ENCODE measurements at regions not wholly inside any gene's neighbourhood (a gene's known extent, or its start where the extent isn't known, plus 50 kb on each side); places are given as distances from the start of the nearest gene placed in this dataset.
A peak's percentile ranks its signal among the peaks of the same experiment; 100 is the strongest.

DNA sequence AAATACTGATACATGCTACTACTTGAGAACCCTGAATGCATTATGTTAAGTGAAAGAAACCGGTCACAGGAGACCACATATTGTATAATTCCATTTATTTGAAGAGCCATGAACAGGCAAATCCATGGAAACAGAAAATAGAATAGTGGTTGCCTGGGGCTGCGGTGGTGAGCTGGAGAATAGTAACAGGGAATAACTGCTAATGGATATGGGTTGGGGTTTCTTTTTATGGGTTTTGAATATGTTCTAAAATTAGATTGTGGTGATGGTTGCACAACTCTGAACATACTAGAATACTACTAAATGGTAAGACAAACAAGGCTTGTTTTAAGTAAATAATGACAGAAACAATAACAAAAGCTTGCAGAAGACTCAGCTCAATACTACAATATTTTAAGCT, 293.0 kb downstream of the BTG1 start:
- DNase-seq (ENCODE audit: low spot score), result no peak

DNA sequence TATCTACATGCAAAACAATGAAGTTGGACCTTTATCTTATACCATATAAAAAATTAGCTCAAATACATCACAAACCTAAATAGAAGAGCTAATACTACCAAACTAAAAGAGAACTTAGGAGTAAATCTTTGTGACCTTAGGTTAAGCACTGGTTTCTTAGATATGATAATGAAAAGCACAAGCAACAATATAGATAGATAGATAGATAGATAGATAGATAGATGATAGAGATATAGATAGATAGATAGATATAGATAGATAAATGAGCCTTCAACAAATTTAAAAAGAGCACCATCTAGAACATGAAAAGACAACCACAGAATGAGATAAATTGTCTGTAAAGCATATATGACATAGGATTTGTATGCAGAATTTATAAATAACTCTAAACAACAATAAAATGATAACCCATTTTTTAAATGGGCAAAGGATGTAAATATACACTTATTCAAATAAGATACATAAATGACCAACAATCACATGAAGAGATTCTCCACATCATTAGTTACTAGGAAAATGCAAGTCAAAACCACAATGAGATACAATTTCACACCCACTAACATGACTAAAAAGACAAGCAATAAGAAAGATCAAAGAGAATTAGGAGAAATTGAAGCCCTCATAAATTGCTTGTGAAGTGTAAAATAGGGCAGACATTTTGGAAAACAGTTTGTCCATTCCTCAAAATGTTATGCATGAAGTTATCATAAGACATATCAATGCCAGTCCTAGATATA, 293.7 kb downstream of the BTG1 start:
- DNase-seq (ENCODE audit: low spot score), result no peak

DNA sequence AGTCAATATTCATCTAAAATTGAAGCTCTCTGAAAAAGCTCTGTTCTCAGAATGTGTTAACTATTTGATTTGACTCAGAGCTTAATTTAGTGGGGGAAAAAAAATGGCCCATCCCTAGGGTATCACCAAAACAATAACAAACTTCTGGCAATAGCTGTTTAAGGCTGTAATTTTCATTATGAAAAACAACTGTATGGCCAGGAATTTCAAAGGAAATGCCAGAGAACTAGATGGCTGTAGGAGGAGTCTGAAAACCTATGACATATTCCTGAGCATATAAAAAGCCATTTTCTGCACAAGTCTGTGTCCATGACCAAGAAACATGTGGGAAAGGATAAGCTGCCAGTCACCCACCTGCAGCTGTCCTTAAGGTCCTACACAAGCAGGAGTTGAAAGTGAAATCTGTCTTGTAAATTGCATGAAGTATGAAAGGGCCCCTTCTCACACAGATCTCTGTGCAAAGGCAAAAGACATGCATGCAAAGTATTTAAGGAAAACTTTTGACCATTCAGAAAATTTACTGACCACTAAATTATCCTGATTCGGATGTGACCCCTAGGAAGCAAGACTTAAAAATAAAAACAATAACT, 299.1 kb downstream of the BTG1 start:
- DNase-seq (ENCODE audit: low spot score), result no peak

DNA sequence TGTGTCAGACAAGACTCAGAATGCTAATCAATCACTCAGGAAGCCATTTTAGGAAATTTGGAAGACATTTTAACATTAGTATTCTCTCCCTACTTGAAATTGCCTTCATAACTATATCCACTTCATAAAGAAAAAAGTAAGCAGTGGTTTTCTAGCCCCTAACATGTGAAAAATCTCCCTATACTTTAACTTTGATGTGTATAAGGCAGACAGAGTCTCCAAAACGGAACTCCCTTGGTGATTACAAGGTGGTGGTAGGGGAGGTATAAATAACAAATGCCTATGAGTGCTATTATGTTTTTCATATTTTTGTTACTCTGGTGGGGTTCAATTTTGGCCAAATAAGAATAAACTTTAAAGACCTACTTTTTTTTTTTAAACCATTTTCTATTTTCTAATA, 300.3 kb downstream of the BTG1 start:
- DNase-seq (ENCODE audit: low spot score), result no peak

DNA sequence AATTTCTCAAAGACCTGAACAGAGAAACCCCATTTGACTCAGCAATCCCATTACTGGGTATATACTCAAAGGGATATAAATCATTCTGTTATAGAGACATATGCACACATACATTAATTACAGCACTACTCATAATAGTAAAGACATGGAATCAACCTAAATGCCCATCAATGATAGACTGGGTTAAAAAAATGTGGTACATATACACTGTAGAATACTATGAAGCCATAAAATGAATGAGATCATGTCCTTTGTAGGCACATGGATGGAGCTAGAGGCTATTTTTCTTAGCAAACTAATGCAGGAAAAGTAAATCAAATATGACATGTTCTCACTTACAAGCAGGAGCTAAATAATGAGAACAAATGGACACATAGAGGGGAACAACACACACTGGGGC, 303.8 kb downstream of the BTG1 start:
- DNase-seq (ENCODE audit: low spot score), result no peak

DNA sequence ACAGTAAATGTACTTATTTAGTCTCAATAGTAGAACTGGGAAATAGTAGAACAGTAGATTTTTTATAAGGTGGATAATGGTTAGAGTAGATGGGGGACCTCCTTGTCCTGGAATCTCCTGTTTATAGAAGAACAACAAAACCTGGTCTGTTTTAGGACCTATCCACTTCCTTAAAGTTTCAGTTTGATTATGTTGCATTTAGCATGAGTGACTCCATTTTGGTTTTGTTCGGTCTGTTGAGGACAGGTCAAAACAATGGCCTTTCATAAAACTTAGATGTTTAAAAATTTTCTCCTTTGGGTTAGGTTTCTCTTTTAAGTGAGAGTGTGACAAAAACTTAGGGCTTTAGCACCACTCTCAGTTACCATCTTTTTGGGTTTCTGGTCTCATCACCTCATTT, 308.9 kb downstream of the BTG1 start:
- DNase-seq (ENCODE audit: low spot score), result no peak

DNA sequence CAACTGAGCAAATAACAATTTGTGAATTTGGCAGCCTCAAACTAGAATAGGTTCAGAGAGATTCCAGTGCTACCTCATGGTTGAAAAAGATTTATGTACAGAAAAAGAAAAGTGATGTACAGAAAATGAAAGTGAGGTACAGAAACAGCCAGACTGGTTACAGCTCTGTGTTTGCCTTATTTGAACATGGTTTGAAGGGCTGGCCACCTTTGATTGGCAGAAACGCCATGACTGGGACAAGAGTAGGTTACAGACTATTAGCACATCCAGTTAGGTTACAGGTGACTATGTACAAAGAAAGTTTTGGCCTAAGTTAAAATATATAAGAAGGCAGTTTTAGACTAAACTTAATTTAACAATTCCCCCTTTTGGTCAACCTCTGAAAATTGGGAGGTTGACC, 309.4 kb downstream of the BTG1 start:
- no peak for DNase-seq (ENCODE audit: low spot score)

DNA sequence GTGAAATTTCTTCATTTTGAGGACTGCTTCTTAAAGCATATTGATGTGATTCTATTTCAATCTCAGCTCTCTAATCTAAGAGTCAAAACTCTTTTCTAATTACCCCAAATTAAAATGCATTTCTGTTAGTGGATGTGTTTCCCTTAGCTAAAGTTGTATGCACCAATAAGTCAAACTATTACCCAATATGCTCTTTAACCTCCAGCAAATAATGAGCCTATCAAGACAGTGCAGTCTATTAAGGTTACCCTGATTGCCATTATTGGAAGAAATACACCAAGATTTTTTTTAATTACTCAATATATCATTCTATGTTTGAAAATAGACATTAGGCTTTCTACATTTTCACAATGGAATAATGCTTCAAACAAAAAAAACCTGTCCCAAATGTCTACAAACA, 310.0 kb downstream of the BTG1 start:
- no peak for DNase-seq (ENCODE audit: low spot score)

DNA sequence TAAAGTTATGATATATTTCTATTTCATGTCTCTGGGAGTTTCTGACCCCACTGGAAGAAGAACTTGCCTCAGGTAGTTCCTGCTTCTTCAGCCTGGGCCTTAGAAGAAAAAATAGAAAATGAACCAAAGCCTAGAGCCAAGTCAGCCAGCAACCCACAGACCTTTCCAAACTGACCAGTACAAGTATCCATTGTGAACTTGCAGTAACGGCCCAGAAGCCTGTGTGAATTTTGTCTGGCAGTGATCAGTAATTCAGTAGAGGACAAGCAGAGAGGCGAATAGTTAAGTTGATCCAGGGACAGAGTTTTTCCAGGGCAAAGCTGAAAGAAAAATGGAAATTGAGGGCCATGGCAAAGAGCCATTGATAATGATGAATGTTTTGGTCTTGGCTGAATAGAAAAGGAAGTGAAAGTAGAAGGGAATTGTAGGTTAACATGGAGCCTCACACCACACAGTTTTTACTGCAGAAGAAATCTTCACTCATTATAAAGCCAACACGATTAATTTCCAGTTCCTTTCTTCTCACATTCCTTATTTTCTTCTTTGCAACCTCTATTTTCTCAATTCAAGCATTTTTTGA, 311.8 kb downstream of the BTG1 start:
- DNase-seq (ENCODE audit: low spot score), result peak; percentile 13

DNA sequence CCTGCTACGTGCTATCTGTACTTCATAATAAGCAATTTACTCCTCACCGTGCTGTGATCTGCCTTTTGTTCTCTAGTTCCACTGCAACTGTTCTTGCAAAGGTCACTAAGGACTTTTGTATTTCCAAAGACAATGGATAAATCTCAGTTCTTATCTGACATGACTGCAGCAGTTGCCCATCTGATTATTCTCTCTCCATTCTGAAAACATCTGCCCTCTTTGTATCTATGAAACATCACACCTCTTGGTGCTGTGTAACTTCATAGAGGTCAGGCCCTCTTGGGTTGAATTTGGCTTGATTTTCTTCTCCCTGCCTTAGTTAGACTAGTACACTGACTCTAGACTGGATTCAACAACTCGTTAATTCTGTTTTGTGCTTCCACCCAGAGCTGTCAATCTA, 319.6 kb downstream of the BTG1 start:
- no peak for DNase-seq (ENCODE audit: low spot score)

DNA sequence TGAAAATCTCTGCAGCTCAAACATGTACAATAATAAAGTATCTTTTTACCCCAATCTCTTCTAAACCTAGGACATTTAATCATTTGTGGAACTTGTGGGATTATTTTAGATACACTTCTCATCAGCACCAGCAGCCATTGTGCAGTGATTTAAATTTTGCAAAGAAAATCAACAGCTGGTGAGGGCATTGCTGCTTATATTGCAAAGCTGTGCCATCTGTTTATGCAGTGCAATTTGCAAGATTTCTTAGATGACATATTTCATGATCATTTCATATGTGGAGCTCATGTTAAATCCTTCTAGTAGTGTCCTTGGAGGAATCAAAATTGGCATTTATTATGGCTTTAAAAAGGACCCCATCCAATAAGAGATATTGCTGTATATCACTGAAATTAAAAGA, 320.7 kb downstream of the BTG1 start:
- DNase-seq (ENCODE audit: low spot score), result no peak

DNA sequence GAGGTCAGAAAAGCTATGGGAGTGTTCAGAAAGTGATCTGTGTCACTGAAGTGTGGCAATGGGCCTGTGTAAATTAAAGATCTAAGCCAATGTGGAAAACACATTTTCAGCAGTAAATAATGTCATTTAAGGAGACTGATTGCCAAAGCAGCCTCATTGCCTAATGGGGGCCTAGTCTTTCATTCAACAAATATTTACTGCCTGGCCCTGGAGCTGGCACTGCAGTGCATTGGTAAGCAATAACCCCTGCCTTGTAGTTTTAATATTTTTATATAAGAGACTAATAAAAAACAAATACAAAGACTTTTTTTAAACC, 326.6 kb downstream of the BTG1 start:
- DNase-seq (ENCODE audit: low spot score), result no peak

DNA sequence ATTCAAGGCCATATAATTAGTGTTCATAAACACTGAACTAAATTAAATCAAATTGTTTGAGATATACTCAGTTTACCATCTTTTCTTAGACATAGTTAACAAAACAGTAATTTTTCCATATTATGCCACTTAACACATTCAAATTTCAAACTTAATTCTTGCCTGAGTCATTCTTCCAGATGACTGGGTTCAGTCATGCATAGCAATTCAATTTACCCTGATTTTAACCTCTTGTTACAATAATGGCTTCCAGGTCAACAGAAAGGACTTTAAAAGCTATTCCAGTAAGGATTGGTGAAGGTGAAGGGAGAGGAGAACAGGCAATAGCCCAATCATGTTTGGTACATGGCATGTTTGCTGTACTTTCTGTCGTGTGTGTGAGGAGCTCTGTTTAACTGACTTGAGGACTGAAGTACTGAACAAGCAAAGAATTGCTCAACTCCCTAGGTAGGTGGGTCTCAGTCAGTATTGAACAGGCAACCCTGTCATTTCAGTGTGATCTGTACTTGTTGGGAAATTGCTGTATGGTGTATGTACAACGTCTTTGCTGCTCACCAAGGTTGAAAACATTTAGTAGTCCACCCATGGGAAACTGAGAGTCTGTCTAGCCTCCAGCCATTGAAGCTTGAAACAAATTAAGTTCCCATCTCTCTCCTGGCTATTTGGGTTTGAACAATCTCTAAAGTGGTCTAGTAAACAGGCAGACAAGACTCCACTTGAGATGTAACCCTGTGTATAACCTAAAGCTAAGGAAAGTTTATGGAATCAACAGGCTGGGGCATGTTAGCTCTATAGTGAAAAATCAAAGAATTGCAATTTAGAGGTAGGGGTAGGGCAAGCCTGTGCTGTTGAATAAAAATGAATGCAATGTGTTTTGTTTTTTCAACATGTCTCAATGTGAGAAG, 327.2 kb downstream of the BTG1 start:
- no peak for DNase-seq (ENCODE audit: low spot score)

DNA sequence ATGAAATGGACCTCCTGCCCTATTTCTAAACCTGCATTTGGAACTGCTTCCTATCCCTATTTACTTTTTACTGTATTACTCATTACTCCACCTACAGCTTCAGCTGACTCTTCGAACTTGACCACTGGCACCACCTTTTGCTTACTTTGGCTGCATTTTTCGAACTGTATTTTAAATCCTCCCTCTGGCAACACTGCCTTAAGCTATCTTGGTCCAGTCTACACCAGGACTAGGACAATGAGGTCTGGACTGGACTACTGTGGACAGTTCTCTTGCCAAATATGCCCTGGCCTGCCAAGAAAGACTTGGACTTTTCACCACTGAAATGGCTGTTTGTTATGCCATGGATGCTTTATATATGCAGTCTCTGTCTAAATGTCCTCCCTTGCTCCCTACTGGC, 328.1 kb downstream of the BTG1 start:
- no peak for DNase-seq (ENCODE audit: low spot score)

DNA sequence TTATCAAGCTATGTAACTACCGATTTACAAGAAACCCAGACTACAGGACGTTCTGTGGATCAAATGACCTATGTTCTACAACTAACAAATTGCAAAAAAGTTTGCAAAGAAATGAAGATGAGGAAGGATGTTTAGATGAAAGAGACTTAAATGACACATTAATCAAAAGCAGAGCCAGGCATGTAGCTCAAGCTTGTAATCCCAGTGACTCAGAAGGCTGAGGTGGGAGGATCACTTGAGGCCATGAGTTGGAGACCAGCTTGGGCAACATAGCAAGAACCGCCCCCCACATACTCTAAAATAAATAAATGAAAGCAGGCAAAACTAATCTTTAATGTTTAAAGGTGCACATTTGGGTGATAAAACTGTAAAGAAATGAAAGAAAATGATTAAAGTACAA, 331.9 kb downstream of the BTG1 start:
- DNase-seq (ENCODE audit: low spot score), result no peak

DNA sequence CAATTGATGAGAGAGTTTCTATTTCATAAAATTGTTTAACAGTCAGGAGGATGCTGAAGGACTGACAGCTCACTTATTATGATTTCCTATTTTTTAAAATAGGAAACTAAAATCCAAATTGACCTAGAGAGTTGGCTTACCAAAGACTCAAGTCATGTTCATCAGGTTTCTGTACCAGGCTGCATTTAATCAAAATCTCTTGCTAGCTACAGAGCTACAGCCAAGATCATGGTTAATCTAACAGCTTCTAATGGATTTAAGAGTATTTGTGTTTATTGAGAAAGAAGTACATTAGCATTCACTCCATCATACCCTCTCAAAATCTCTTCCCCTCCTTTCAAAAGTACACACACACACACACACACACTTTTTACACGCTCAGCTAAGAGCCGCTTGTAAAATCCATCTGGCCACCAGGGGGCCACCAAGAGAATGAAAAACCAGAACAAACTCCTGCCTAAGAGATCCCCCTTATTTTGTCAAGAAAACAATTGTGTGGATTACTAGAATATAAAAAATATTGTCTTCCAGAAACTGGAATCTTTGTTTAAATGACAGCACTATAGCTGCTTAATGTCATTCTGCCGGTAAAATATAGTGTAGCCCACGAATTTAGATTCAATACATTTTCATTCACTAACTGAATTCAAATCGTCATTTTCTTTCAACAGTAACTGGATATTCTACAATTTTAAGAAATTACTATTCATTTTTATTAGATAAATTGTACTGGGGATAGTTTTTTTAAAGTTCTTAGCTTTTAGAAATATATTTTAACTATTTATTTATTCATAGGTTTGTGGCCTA, 334.0 kb downstream of the BTG1 start:
- DNase-seq (ENCODE audit: low spot score), result peak; percentile 47

DNA sequence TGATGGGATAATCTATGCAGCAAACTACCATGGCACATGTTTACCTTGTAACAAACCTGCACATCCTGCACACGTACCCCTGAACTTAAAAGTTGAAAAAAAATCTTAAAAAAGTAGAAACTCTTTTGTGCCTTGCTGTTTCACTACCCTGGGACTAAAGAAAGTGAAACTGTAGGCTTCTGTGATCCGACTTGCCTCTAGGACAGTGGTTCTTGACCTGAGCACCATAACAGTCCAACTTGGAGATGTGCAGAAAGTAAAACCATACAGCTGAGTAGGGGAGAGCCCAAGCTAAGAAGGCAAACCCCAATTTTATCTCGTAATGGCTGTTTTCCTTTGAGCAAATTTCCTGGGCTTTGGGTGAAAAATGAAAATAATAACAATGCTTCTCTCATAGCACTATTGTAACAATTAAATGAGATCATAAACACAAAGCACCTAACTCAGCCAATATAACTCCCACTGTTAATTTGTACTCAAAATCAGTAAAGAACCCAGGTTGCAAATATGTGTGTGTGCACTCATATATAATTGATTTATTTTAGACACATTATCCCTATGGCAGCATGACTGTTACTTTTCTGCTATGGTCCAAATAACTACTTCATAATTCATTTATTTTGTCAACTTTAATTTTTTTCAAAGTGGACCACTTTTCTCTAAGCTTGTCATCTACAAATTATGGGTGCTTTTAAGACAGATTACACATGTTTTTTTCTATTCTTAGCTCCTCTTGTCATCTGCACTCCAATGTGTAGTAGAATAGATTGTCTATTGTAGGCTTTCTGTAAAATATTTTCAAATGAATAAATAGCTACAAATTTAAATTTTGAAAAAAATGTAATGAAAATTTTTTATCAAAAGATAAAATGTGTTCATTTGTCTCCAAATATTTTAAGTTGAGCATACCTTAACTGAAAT, 334.9 kb downstream of the BTG1 start:
- no peak for DNase-seq (ENCODE audit: low spot score)

DNA sequence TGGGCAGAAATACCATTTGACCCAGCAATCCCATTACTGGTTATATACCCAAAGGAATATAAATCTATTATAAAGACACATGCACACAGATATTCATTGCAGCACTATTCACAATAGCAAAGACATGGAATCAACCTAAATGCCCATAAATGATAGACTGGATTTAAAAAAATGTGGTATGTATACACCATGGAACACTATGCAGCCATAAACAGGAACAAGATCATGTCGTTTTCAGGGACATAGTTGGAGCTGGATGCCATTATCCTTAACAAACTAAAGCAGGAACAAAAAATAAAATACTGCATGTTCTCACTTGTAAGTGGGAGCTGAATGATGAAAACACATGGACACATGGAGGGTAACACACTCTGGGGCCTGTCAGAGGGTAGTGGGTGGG, 335.6 kb downstream of the BTG1 start:
- no peak for DNase-seq (ENCODE audit: low spot score)

DNA sequence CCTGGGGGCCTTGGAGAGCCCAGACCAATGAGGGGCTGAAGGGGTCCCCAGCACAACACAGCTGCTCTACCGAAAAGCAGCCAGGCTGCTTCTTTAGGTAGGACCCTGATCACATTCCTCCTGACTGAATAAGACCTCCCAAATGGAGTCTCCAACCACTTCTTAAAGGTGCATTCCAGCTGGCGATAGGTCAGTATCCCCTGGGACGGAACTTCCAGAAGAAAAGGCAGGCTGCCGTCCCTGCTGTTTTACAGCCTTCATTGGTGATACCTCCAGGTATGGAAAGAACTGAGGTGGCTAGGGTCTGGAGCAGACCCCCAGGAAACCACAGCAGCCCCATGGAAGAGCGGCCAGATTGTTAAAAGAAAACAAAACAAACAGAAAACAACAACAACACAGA, 340.6 kb downstream of the BTG1 start:
- no peak for DNase-seq (ENCODE audit: low spot score)

DNA sequence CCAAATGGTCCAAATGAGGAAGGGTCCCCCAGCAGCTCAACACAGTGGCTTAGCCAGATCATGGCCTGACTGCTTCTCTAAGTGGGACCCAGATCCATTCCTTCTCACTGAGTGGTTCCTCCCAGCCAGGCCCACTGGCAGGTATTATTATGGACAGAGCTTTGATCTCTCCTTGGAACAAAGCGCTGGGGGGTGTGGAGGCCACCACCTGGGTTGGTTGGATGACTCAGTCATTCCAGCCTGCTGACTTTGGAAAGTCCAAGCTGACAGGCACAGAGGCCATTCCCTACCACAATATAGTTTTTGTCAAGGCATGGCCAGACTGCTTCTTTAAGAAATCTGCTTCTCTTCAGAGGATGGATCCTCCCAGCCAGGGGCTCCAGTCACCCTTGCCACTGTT, 341.1 kb downstream of the BTG1 start:
- DNase-seq (ENCODE audit: low spot score), result no peak

DNA sequence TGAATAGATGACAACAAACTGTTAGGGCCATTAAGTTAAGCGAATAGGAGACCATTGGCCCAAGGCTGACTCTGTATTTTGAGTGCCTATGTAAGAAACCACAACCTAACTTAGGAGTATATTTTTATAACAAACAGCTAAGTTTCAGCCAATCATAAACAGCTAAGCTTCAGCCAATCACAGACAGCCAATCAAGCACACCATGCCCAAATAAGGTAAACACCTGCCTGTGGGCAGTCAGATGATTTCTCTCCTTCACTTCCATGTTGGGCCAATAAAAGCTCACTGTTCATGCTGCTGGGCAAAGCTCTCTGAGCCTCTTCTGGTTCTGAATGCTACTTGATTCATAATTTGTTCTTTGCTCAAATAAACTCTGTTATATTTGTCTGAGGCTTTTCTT, 344.6 kb downstream of the BTG1 start:
- no peak for DNase-seq (ENCODE audit: low spot score)

Data from putamen (tissue), 1 donor.